Stomach (tissue), 8 donors: ENCODE measurements at regions not wholly inside any gene's neighbourhood (a gene's known extent, or its start where the extent isn't known, plus 50 kb on each side); places are given as distances from the start of the nearest gene placed in this dataset.

ENCODE experiments used
- DNase-seq, 2 donors: peaks; one replicate each; pipeline versions ENCODE4 v3.0.0 to v3.0.0-alpha.2; 2013 to 2019
- H3K27ac ChIP-seq, 5 donors: fragments of 200-600 bp in 4 of 5; sonication (generic) in 4 of 5; one replicate each; pipeline ENCODE4 v1.5.1; 2013 to 2019; ENCODE audit warnings: mild to moderate bottlenecking in 1 of 5, moderate library complexity in 1 of 5
- H3K27me3 ChIP-seq, 3 donors: fragments of 200-600 bp; sonication (generic); one replicate each; pipeline ENCODE4 v1.5.1; 2017 to 2019; ENCODE audit warnings: mixed run types in 1 of 3
- H3K36me3 ChIP-seq, 4 donors: fragments of 200-600 bp; sonication (generic); 1 replicate in 3 of 4; 2 replicates in 1 of 4; pipeline ENCODE4 v1.5.1; 2016 to 2019
- H3K4me1 ChIP-seq, 4 donors: fragments of 200-600 bp; sonication (generic); one replicate each; pipeline ENCODE4 v1.5.1; 2016 to 2019
- H3K4me3 ChIP-seq, 4 donors: fragments of 200-600 bp; sonication (generic) in 3 of 4; one replicate each; pipeline ENCODE4 v1.5.1; 2016 to 2019; ENCODE audit warnings: mild to moderate bottlenecking in 1 of 4
- H3K9me3 ChIP-seq, 4 donors: fragments of 200-600 bp; sonication (generic); one replicate each; pipeline ENCODE4 v1.5.1; 2016 to 2019
- EP300 ChIP-seq: sonication (generic); formaldehyde crosslinking; IDR thresholded peaks from one replicate; pipeline ENCODE4 v1.6.1; 2017; ENCODE audit warnings: antibody characterized with exemption
- POLR2A ChIP-seq, 4 donors: fragments of 450-650 bp; IDR thresholded peaks; one replicate each; pipeline ENCODE4 v1.6.1; 2016; ENCODE audit warnings: antibody characterized with exemption in 4 of 4, control low read depth in 2 of 4, mild to moderate bottlenecking in 1 of 4, moderate library complexity in 1 of 4
- POLR2AphosphoS5 ChIP-seq, 3 donors: sonication (generic); formaldehyde crosslinking; IDR thresholded peaks; one replicate each; pipeline ENCODE4 v1.6.1; 2016; ENCODE audit warnings: antibody characterized with exemption in 3 of 3
- WGBS, 5 donors: extraction: QIAGEN DNeasy Blood & Tissue Kit in 3 of 5; methylation state at CpG; one replicate each; pipeline versions ENCODE4 v1.1.5 to v1.1.7; 2013 to 2018; 5-methylcytosine and 5-hydroxymethylcytosine counted together
- intact Hi-C: fragments of 100-400 bp; cut with DNase I; formaldehyde crosslinking; loops from one replicate; pipeline ENCODE4 v1.15.1; 2023; ENCODE audit warnings: low total_unique reads
- TF ChIP-seq, protein P1 (sequence below), 7 experiments: fragments of 450-650 bp in 4 of 7; fragments of 200-600 bp in 3 of 7; sonication (generic) in 3 of 7; IDR thresholded peaks; one replicate each; pipeline ENCODE4 v1.5.1; 2016 to 2019; ENCODE audit warnings: antibody characterized with exemption in 7 of 7, control low read depth in 2 of 7, mild to moderate bottlenecking in 1 of 7
- donor health status: healthy with polysubstance abuse.
- donor health status: Bipolar disorder and iron deficiency.
- donor health status: healthy.

DNA sequence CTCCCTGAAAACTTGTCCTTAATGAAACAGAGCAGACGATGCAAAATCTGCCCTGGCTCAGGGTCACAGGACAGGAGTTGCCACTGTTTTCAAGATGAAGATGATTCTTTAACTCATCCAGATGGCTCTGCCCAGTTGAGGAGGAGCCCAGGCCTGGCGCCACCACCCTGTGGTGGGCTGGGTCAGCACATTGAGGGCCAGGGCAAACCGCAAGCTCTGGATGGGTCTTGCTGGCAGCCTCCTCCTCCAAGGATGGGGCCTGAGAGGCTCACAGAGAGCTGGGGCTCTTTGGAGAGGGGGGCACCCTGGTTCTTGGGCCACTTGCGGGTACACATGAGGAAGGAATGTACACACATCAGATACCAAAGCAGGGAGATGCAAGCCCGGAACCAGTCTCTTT is 158.2 kb downstream of the NUAK1 start:
- no peaks in the 10 kb centered on the region for H3K27me3 ChIP-seq
- no peaks in the 10 kb centered on the region for H3K36me3 ChIP-seq
- no peaks in the 10 kb centered on the region for H3K9me3 ChIP-seq
- no peak for DNase-seq
- no peaks in the 10 kb centered on the region for H3K4me1 ChIP-seq
- H3K4me3 ChIP-seq: no peak overlapping the region
- H3K27ac ChIP-seq: no peak overlapping the region
- 80 to 94% (median 88%) methylated on average over 4 to 5 of the region's 5 CpGs for WGBS, 5 donors
- intact Hi-C loops: no loop called here
- no peak for TF ChIP-seq POLR2AphosphoS5 (IDR thresholded peaks at IDR 0.05)
- TF ChIP-seq POLR2A (IDR thresholded peaks at IDR 0.05): no peak

DNA sequence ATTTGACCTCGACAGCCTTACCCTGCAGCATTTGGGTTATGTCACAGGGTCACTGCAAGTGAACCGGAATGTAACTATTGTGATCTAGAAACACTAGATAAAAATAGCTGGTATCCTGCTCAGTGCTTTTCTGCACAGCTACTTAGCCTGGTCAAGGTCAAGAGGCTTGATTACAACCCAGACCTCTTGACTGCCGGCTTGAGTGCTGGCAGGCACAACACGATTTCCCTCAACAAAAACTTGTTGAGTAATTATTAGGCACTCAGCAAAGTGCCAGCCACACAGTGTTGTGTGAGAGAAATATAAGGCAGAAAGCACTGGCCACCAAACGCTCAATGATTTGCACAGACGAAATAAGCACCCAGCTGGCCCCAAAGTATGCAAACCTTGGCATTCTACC is 156.7 kb downstream of the NUAK1 start:
- H3K27ac ChIP-seq: no peak overlapping the region

DNA sequence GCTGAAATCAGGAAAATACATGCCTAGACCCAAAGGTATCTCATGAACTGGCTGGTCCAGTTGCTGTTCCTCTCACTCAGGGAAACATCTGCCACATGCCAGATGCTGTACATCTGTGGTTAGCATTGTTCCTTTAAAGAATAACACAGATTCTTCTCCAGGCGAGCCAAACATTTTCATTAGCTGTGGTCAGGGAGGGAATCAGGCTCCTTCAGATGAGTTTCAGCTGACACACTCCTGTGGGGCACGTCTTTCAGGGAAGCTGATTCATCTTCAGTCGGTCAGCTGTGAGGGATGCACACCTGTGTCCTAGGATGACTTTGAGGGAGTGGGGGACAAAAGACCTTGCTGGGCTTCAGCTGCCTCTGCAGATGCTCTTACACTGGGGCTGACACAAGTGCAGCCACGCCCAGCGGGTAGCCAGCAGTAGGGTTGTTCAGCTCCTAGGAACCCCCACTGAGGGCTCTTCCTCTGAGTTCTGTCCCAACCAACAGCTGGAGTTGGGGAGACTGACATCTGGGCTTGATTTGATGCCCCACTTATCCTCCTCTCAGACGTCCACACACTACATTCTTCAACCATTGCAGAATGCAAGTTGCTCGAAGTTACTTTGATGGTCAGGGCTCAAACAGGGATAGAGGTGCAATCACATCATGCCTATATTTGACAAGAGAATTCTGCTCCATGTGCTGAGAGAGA is 155.0 kb downstream of the NUAK1 start:
- intact Hi-C loops: no loop called here
- Histone ChIP-seq H3K36me3 (no peaks in the 10 kb centered on the region), H3K27ac (no peak overlapping the region), H3K9me3 (no peaks in the 10 kb centered on the region), H3K27me3 (no peaks in the 10 kb centered on the region), H3K4me1 (no peaks in the 10 kb centered on the region), H3K4me3 (no peak overlapping the region)
- no peak for DNase-seq
- WGBS, 5 donors: 71 to 84% (median 80%) methylated on average over 7 of the region's 7 CpGs
- TF ChIP-seq POLR2AphosphoS5 (IDR thresholded peaks at IDR 0.05) (no peak), POLR2A (IDR thresholded peaks at IDR 0.05) (no peak), EP300 (no peak)
- TF ChIP-seq, protein P1, sequence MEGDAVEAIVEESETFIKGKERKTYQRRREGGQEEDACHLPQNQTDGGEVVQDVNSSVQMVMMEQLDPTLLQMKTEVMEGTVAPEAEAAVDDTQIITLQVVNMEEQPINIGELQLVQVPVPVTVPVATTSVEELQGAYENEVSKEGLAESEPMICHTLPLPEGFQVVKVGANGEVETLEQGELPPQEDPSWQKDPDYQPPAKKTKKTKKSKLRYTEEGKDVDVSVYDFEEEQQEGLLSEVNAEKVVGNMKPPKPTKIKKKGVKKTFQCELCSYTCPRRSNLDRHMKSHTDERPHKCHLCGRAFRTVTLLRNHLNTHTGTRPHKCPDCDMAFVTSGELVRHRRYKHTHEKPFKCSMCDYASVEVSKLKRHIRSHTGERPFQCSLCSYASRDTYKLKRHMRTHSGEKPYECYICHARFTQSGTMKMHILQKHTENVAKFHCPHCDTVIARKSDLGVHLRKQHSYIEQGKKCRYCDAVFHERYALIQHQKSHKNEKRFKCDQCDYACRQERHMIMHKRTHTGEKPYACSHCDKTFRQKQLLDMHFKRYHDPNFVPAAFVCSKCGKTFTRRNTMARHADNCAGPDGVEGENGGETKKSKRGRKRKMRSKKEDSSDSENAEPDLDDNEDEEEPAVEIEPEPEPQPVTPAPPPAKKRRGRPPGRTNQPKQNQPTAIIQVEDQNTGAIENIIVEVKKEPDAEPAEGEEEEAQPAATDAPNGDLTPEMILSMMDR (IDR thresholded peaks at IDR 0.05): no peak

More for the DNA sequence above, 156.7 kb downstream of the NUAK1 start:
- 58 to 75% (median 64%) methylated on average over 6 of the region's 6 CpGs for WGBS, 5 donors
- Histone ChIP-seq H3K27me3 (no peaks in the 10 kb centered on the region), H3K9me3 (no peaks in the 10 kb centered on the region), H3K4me1 (no peaks in the 10 kb centered on the region), H3K36me3 (no peaks in the 10 kb centered on the region), H3K4me3 (no peak overlapping the region)
- intact Hi-C loops: no loop called here
- no peak for TF ChIP-seq POLR2A (IDR thresholded peaks at IDR 0.05)
- TF ChIP-seq EP300: no peak
- TF ChIP-seq, protein P1 (IDR thresholded peaks at IDR 0.05): no peak
- TF ChIP-seq POLR2AphosphoS5 (IDR thresholded peaks at IDR 0.05): no peak
- DNase-seq: no peak

DNA sequence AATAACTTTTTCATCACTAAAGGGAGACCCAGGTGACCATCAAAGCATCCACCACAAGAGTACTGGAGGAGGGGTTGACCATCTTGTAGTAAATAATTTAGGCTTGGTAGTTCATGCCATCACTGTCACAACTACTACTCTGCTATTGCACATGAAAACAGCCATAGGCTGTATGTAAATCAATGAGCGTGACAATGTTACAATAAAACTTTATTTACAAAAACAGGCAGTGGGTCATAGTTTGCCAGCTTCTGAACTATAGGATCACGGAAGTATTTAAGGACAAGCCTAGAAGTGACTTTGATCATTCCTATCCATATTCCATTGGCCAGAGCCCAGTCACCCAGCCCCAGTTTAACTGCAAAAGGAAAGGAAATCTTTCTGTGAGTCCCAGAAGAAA is 153.4 kb downstream of the NUAK1 start:
- 67 to 98% (median 88%) methylated on average over 2 of the region's 2 CpGs for WGBS, 5 donors
- DNase-seq: no peak
- H3K27ac ChIP-seq: no peak overlapping the region
- H3K4me1 ChIP-seq: no peaks in the 10 kb centered on the region
- H3K27me3 ChIP-seq: no peaks in the 10 kb centered on the region
- H3K9me3 ChIP-seq: no peaks in the 10 kb centered on the region
- intact Hi-C loops: no loop called here
- no peak overlapping the region for H3K4me3 ChIP-seq
- no peaks in the 10 kb centered on the region for H3K36me3 ChIP-seq
- TF ChIP-seq POLR2AphosphoS5 (IDR thresholded peaks at IDR 0.05): no peak
- TF ChIP-seq, protein P1 (IDR thresholded peaks at IDR 0.05): no peak
- TF ChIP-seq EP300: no peak
- no peak for TF ChIP-seq POLR2A (IDR thresholded peaks at IDR 0.05)
